Activated CD8-positive, alpha-beta T cell treated with anti-CD3 and anti-CD28 coated beads for 36 hours (primary cell): ENCODE measurements at regions not wholly inside any gene's neighbourhood (a gene's known extent, or its start where the extent isn't known, plus 50 kb on each side); places are given as distances from the start of the nearest gene placed in this dataset.

ENCODE experiments used
- ATAC-seq: fragments of 200-7000 bp; cut with Tn5 transposase; one replicate; pipeline ENCODE4 v1.10.0; 2021; ENCODE audit warnings: mild to moderate bottlenecking, moderate library complexity
- CTCF ChIA-PET: fragments of 350-600 bp; sonication (Branson Sonifier 250); formaldehyde crosslinking; loops from one replicate; lab custom pipeline; 2021; ENCODE audit warnings: antibody characterized with exemption; lab: Charles Lee
- POLR2A ChIA-PET: fragments of 350-600 bp; sonication (Branson Sonifier 250); formaldehyde crosslinking; loops from one replicate; lab custom pipeline; 2021; ENCODE audit warnings: antibody characterized with exemption; lab: Charles Lee
- DNase-seq: peaks from one replicate; pipeline ENCODE4 v3.0.0-alpha.2; 2020
- H3K27ac Mint-ChIP-seq: one replicate; pipeline ENCODE4 v1.8.0; 2021; ENCODE audit warnings: mild to moderate bottlenecking, mixed read lengths
- H3K27me3 Mint-ChIP-seq: one replicate; pipeline ENCODE4 v1.8.0; 2021; ENCODE audit warnings: mixed read lengths
- H3K36me3 Mint-ChIP-seq: one replicate; pipeline ENCODE4 v1.8.0; 2021; ENCODE audit warnings: low read depth, mixed read lengths
- H3K4me1 Mint-ChIP-seq: one replicate; pipeline ENCODE4 v1.8.0; 2021; ENCODE audit warnings: low read depth, mixed read lengths
- H3K4me3 Mint-ChIP-seq: one replicate; pipeline ENCODE4 v1.8.0; 2021; ENCODE audit warnings: mild to moderate bottlenecking, moderate library complexity, mixed read lengths
- H3K9me3 Mint-ChIP-seq: one replicate; pipeline ENCODE4 v1.8.0; 2021; ENCODE audit warnings: mixed read lengths
- intact Hi-C: fragments of 100-400 bp; cut with micrococcal nuclease; formaldehyde crosslinking; loops from one replicate; pipeline ENCODE4 v1.10.0; 2022
- TF ChIP-seq, protein P1 (sequence below): fragments of 200-600 bp; IDR thresholded peaks from one replicate; pipeline ENCODE4 v1.8.0; 2022; ENCODE audit warnings: antibody characterized with exemption, mild to moderate bottlenecking

DNA sequence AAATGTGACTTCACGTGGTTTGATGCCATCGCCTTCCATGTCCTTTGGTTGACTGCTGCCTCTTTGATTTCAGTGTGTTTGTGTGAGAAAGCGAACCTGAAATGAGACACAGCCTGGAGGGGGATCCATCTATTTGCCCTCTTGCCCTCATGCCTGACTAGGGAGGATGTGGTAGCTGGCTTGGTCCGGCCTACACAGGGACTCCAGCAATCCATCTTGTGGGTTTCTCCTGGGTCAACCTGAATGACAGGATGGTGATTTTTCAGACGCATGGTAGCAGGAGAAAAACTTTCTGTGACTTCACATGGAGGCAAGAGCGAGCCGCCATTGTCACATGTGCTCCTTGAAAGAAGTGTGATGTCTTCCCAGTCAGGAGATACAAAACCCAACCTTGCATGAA is 117.9 kb upstream of the DNAH14 start:
- Mint-ChIP-seq H3K36me3 (no peaks in the 10 kb centered on the region), H3K4me3 (no peak overlapping the region), H3K9me3 (peaks cover 4% of the 10 kb centered on the region), H3K27ac (no peak overlapping the region), H3K27me3 (no peaks in the 10 kb centered on the region), H3K4me1 (no peaks in the 10 kb centered on the region)
- DNase-seq (no peak), ATAC-seq (no peak)
- ChIA-PET POLR2A (no interaction called here), CTCF (interaction anchor here (0.7 kb wide), 1 partner anchor 113 kb away, joined by 3 read pairs; no protein-coding TSS in a partner anchor)
- TF ChIP-seq, protein P1, sequence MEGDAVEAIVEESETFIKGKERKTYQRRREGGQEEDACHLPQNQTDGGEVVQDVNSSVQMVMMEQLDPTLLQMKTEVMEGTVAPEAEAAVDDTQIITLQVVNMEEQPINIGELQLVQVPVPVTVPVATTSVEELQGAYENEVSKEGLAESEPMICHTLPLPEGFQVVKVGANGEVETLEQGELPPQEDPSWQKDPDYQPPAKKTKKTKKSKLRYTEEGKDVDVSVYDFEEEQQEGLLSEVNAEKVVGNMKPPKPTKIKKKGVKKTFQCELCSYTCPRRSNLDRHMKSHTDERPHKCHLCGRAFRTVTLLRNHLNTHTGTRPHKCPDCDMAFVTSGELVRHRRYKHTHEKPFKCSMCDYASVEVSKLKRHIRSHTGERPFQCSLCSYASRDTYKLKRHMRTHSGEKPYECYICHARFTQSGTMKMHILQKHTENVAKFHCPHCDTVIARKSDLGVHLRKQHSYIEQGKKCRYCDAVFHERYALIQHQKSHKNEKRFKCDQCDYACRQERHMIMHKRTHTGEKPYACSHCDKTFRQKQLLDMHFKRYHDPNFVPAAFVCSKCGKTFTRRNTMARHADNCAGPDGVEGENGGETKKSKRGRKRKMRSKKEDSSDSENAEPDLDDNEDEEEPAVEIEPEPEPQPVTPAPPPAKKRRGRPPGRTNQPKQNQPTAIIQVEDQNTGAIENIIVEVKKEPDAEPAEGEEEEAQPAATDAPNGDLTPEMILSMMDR, result no peak
- intact Hi-C loops, result no loop called here

DNA sequence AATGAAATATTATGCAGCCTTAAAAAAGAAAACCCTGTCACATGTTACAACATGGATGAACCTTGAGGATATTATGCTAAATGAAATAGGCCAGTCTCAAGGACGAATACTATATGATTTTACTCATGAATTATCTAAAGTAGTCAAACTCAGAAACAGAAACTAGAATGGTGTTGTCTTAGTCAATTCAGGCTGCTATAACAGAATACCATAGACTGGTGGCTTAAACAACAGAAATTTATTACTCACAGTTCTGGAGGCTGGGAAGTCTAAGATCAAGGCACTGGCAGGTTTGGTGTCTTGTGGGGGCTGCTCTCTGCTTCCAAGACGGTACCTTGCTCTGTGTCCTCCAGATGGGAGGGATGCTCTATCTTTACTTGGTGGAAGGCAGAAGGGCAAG is 113.8 kb upstream of the DNAH14 start:
- Mint-ChIP-seq H3K9me3 (peaks cover 5% of the 10 kb centered on the region), H3K36me3 (no peaks in the 10 kb centered on the region), H3K4me3 (no peak overlapping the region), H3K4me1 (no peaks in the 10 kb centered on the region), H3K27ac (no peak overlapping the region), H3K27me3 (peaks cover 9% of the 10 kb centered on the region)
- DNase-seq (no peak), ATAC-seq (no peak)
- TF ChIP-seq, protein P1, result no peak
- POLR2A ChIA-PET, result no interaction called here
- intact Hi-C loops, result no loop called here
- CTCF ChIA-PET, result no interaction called here

DNA sequence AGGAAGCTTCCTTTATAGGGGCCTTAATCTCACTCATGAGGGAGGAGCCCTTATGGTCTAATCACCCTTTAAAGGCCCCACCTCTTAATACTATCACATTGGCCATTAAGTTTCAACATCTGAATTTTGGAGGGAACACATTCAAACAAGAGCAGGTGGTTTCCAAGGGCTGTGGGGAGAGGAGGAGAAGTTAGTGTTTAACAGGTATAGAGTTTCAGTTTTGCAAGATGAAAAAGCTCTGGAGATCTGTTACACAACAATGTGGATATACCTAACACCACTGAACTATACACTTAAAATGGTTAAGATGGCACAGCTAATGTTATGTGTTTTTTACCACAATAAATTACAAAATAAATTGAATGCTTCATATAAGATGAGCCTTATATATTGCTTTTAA is 113.4 kb upstream of the DNAH14 start:
- CTCF ChIA-PET, result no interaction called here
- POLR2A ChIA-PET, result no interaction called here
- H3K9me3 Mint-ChIP-seq, result peaks cover 8% of the 10 kb centered on the region

DNA sequence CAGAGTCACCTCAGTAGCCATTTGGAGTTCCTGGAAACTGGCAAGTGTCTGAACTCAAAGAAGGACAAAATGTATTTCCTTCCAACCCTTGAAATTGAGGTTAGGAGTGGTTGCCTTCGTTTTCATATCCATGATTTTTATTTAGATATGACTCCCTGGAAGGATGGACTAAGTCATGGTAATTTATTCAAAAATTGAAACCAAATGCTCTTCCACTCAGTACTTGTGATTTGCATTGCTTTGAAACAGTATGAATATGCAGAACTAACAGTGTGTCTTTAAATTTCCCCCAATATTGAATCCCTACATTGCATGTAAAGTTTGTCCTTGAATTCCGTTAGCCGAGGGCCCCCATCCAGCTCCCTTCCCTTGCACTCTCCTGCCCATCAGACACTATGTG is 112.1 kb upstream of the DNAH14 start:
- Mint-ChIP-seq H3K4me1 (no peaks in the 10 kb centered on the region), H3K27ac (no peak overlapping the region), H3K36me3 (no peaks in the 10 kb centered on the region), H3K4me3 (no peak overlapping the region), H3K27me3 (peaks cover 9% of the 10 kb centered on the region), H3K9me3 (peaks cover 18% of the 10 kb centered on the region)
- ATAC-seq, result no peak
- intact Hi-C loops, result no loop called here
- CTCF ChIA-PET, result no interaction called here
- no peak for DNase-seq
- POLR2A ChIA-PET, result no interaction called here
- TF ChIP-seq, protein P1, result no peak

More for the DNA sequence above, 113.4 kb upstream of the DNAH14 start:
- ATAC-seq (no peak), DNase-seq (no peak)
- H3K27ac Mint-ChIP-seq, result no peak overlapping the region
- TF ChIP-seq, protein P1, result no peak
- no peak overlapping the region for H3K4me3 Mint-ChIP-seq
- peaks cover 9% of the 10 kb centered on the region for H3K27me3 Mint-ChIP-seq
- H3K4me1 Mint-ChIP-seq, result no peaks in the 10 kb centered on the region
- H3K36me3 Mint-ChIP-seq, result no peaks in the 10 kb centered on the region
- intact Hi-C loops, result no loop called here

DNA sequence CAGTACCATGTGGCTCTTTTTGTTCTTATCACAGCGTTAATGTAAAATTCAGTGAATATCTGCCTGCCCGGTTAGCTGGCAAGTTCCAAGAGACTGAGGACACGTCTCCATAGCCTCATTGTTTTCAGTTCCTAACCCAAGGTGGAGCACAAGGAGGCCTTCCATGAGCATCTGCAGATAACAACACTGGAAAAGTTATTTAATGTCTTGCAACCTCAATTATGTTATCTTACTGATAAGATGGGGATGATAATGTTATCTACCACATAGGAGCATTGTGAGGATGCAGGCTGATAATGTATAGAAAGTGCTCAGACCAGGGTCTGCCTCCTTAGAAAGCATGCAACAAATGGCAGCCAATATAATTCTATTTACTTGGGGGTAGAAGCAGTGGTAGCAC is 109.6 kb upstream of the DNAH14 start:
- no peak for ATAC-seq
- TF ChIP-seq, protein P1, result no peak
- POLR2A ChIA-PET, result no interaction called here
- no peaks in the 10 kb centered on the region for H3K4me1 Mint-ChIP-seq
- no peak overlapping the region for H3K4me3 Mint-ChIP-seq
- peaks cover 9% of the 10 kb centered on the region for H3K27me3 Mint-ChIP-seq
- intact Hi-C loops, result no loop called here
- H3K9me3 Mint-ChIP-seq, result peaks cover 16% of the 10 kb centered on the region
- DNase-seq, result no peak
- CTCF ChIA-PET, result no interaction called here
- H3K27ac Mint-ChIP-seq, result no peak overlapping the region
- H3K36me3 Mint-ChIP-seq, result no peaks in the 10 kb centered on the region
